HepG2 (cell line): ENCODE measurements at regions not wholly inside any gene's neighbourhood (a gene's known extent, or its start where the extent isn't known, plus 50 kb on each side); places are given as distances from the start of the nearest gene placed in this dataset.

Experiments used
- ATAC-seq: fragments of 200-7000 bp; cut with Tn5 transposase; 3 replicates; pipeline ENCODE4 v1.9.1; 2020; ENCODE audit warnings: mild to moderate bottlenecking, moderate library complexity
- BruUV-seq: library from RNA; stranded (reverse); fragments of 400-500 nt; replicated peaks from 2 replicates; lab custom pipeline; 2021; lab: Mats Ljungman, UMichigan
- CTCF ChIA-PET: fragments of 300-600 bp; formaldehyde crosslinking; extraction: SDS; loops from one replicate; lab custom pipeline; 2021; ENCODE audit warnings: low total read pairs, inconsistent platforms, low intra/inter-chr PET ratio; lab: Yijun Ruan, JAX
- POLR2A ChIA-PET: fragments of 350-600 bp; sonication (Branson Sonifier 250); formaldehyde crosslinking; loops from one replicate; lab custom pipeline; 2020; ENCODE audit warnings: antibody characterized with exemption, inconsistent platforms; lab: Yijun Ruan, JAX
- DNase-seq: peaks from one replicate; pipeline ENCODE4 v3.0.0-alpha.2; 2015; ENCODE audit warnings: low spot score
- FAIRE-seq: peaks from 3 replicates; lab custom pipeline; 2011; peaks lifted over from hg19 to GRCh38; lab: Jason Lieb, UNC
- H2AFZ ChIP-seq: one replicate; pipeline ENCODE4 v1.6.1; 2011; ENCODE audit warnings: low read length, inconsistent platforms
- H3K27ac ChIP-seq: fragments of 300-600 bp; 3 replicates; pipeline ENCODE4 v1.8.0; 2011; ENCODE audit warnings: mixed run types, mild to moderate bottlenecking, mixed read lengths, low read length, inconsistent platforms; ENCODE audit not compliant: insufficient read depth; ENCODE audit errors: extremely low read length
- H3K27me3 ChIP-seq, 2 experiments: fragments of 200-600 bp in 1 of 2; 2 replicates in 1 of 2; 3 replicates in 1 of 2; pipeline versions ENCODE4 v1.6.0 to v1.8.0; 2011; ENCODE audit warnings: low read length in 2 of 2, mild to moderate bottlenecking in 2 of 2, moderate library complexity in 2 of 2, inconsistent platforms in 1 of 2; ENCODE audit not compliant: insufficient read depth in 2 of 2, control insufficient read depth in 1 of 2
- H3K36me3 ChIP-seq, 2 experiments: fragments of 200-600 bp in 1 of 2; replicated peaks in 1 of 2; 2 replicates in 1 of 2; 3 replicates in 1 of 2; pipeline versions ENCODE4 v1.5.1 to v1.8.0; 2011; ENCODE audit warnings: low read length in 2 of 2, inconsistent platforms in 1 of 2; ENCODE audit not compliant: insufficient read depth in 2 of 2, control insufficient read depth in 1 of 2
- H3K4me1 ChIP-seq: 2 replicates; pipeline ENCODE4 v1.5.1; 2012; ENCODE audit warnings: low read length, inconsistent platforms; ENCODE audit not compliant: insufficient read depth
- H3K4me2 ChIP-seq: 2 replicates; pipeline ENCODE4 v1.6.0; 2011; ENCODE audit warnings: low read depth, low read length, inconsistent platforms
- H3K4me3 ChIP-seq, 3 experiments: fragments of 200-600 bp in 1 of 3; sonication (generic), shearing (Covaris generic) in 1 of 3; replicated peaks in 1 of 3; 2 replicates each; pipeline ENCODE4 v1.5.1; 2011 to 2016; ENCODE audit warnings: low read length in 3 of 3, inconsistent platforms in 2 of 3, low read depth in 2 of 3, mild to moderate bottlenecking in 2 of 3, control low read depth in 1 of 3, mixed read lengths in 1 of 3; ENCODE audit not compliant: insufficient read depth in 1 of 3
- H3K79me2 ChIP-seq: one replicate; pipeline ENCODE4 v1.6.1; 2011; ENCODE audit warnings: low read length, inconsistent platforms; ENCODE audit not compliant: insufficient read depth
- H3K9ac ChIP-seq: 2 replicates; pipeline ENCODE4 v1.6.0; 2011; ENCODE audit warnings: mild to moderate bottlenecking, low read depth, low read length, inconsistent platforms; ENCODE audit not compliant: insufficient read depth
- H3K9me3 ChIP-seq: 2 replicates; pipeline ENCODE4 v1.5.1; 2012; ENCODE audit warnings: mild to moderate bottlenecking, low read length
- H4K20me1 ChIP-seq: 2 replicates; pipeline ENCODE4 v1.6.0; 2011; ENCODE audit warnings: inconsistent platforms, mild to moderate bottlenecking, low read length, moderate library complexity; ENCODE audit not compliant: insufficient read depth
- CCDC6 ChIP-seq: sonication (generic); formaldehyde crosslinking; IDR thresholded peaks from 2 replicates; pipeline ENCODE4 v1.8.1; 2022; ENCODE audit warnings: mild to moderate bottlenecking, missing genetic modification reagents, moderate library complexity
- MATR3 ChIP-seq: sonication (generic); formaldehyde crosslinking; IDR thresholded peaks from 2 replicates; pipeline ENCODE4 v1.4.0; 2020; ENCODE audit warnings: missing genetic modification reagents
- MLXIP ChIP-seq: sonication (generic); formaldehyde crosslinking; IDR thresholded peaks from 2 replicates; pipeline ENCODE4 v1.9.0; 2021; ENCODE audit warnings: missing genetic modification reagents, borderline replicate concordance
- NFYC ChIP-seq: IDR thresholded peaks from 2 replicates; pipeline ENCODE4 v1.6.1; 2016; ENCODE audit warnings: missing genetic modification reagents, missing compliant biosample characterization
- NR2C2 ChIP-seq: sonication (generic); formaldehyde crosslinking; IDR thresholded peaks from 2 replicates; pipeline ENCODE4 v1.4.0; 2020; ENCODE audit warnings: missing genetic modification reagents, mild to moderate bottlenecking, moderate library complexity, borderline replicate concordance
- ZMAT5 ChIP-seq: sonication (generic); formaldehyde crosslinking; IDR thresholded peaks from 2 replicates; pipeline ENCODE4 v1.5.0; 2020; ENCODE audit warnings: mild to moderate bottlenecking, low read depth, missing genetic modification reagents, borderline replicate concordance
- ZNF20 ChIP-seq: sonication (generic); formaldehyde crosslinking; IDR thresholded peaks from 2 replicates; pipeline ENCODE4 v1.4.0; 2020; ENCODE audit warnings: mild to moderate bottlenecking, moderate library complexity, missing genetic modification reagents
- ZNF318 ChIP-seq: sonication (generic); formaldehyde crosslinking; IDR thresholded peaks from 2 replicates; pipeline ENCODE4 v1.4.0; 2020; ENCODE audit warnings: mild to moderate bottlenecking, missing genetic modification reagents
- ZNF362 ChIP-seq: sonication (generic); formaldehyde crosslinking; IDR thresholded peaks from 2 replicates; pipeline ENCODE4 v1.4.0; 2020; ENCODE audit warnings: missing genetic modification reagents, mild to moderate bottlenecking, borderline replicate concordance
- ZNF556 ChIP-seq: sonication (generic); formaldehyde crosslinking; IDR thresholded peaks from 2 replicates; pipeline ENCODE4 v1.4.0; 2020; ENCODE audit warnings: mild to moderate bottlenecking, missing genetic modification reagents, borderline replicate concordance
- ZNF720 ChIP-seq: sonication (generic); formaldehyde crosslinking; IDR thresholded peaks from 2 replicates; pipeline ENCODE4 v1.4.0; 2020; ENCODE audit warnings: missing genetic modification reagents
- WGBS: methylation state at CpG from one replicate; pipeline ENCODE4 v1.1.6; 2017; ENCODE audit warnings: low lambda C conversion rate; 5-methylcytosine and 5-hydroxymethylcytosine counted together
- in situ Hi-C: cut with HindIII; loops from 2 replicates; pipeline ENCODE4 v1.10.0; 2017; ENCODE audit warnings: low pct_unique_long_range_greater_than_20kb; ENCODE audit not compliant: extremely low pct_ligation_motif_present
- intact Hi-C: fragments of 100-400 bp; cut with micrococcal nuclease; formaldehyde crosslinking; loops from one replicate; pipeline ENCODE4 v1.10.0; 2022; ENCODE audit not compliant: unreplicated experiment

- TF ChIP-seq ZNF318: no peak
These were observed 132.1 kb downstream of the ADRA2A start (continued) for GRCh38 chr10:111208951-111209350.

GRCh38 chr10:111209692-111210091, 132.9 kb downstream of the ADRA2A start:
- in situ Hi-C loops: no loop called here
- 0 out of 2 replicates have a peak, but pooled peaks cover 4% of the 10 kb centered on the region for H3K4me1 ChIP-seq
- H3K9ac ChIP-seq: no peak overlapping the region
- no peaks in the 10 kb centered on the region for H3K9me3 ChIP-seq
- no peak for FAIRE-seq
- BruUV-seq: no TSS peak
- H3K79me2 ChIP-seq: no peaks in the 10 kb centered on the region
- intact Hi-C loops: no loop called here
- ATAC-seq: no peak
- no peak for DNase-seq
- ChIA-PET CTCF (no interaction called here), POLR2A (no interaction called here)
- H4K20me1 ChIP-seq: no peaks in the 10 kb centered on the region
- H3K4me3 ChIP-seq: no peak overlapping the region
- H3K36me3 ChIP-seq: no peaks in the 10 kb centered on the region
- H3K27ac ChIP-seq: no peak overlapping the region
- whole genome bisulfite sequencing: 2% methylated on average over 5 of the region's 5 CpGs
- no peak overlapping the region for H3K4me2 ChIP-seq
- H2AFZ ChIP-seq: no peak overlapping the region
- H3K27me3 ChIP-seq: no peaks in the 10 kb centered on the region
- TF ChIP-seq NR2C2 (CRISPR knock-in tag): no peak
- TF ChIP-seq ZNF720: no peak
- no peak for TF ChIP-seq NFYC (CRISPR knock-in tag)
- TF ChIP-seq ZNF556 (CRISPR knock-in tag): no peak
- TF ChIP-seq ZNF362 (CRISPR knock-in tag): no peak
- no peak for TF ChIP-seq MATR3 (CRISPR knock-in tag)
- no peak for TF ChIP-seq CCDC6 (CRISPR knock-in tag)
- no peak for TF ChIP-seq ZMAT5 (CRISPR knock-in tag)
- TF ChIP-seq ZNF20 (CRISPR knock-in tag): no peak
- no peak for TF ChIP-seq MLXIP (CRISPR knock-in tag)
